ENCODE measurements at regions not wholly inside any gene's neighbourhood (a gene's known extent, or its start where the extent isn't known, plus 50 kb on each side); places are given as distances from the start of the nearest gene placed in this dataset.
A peak's percentile ranks its signal among the peaks of the same experiment; 100 is the strongest.

- peaks cover 4% of the 10 kb centered on the region for H3K9me3 ChIP-seq (ENCODE audit: low read length)
- no peak overlapping the region for H3K4me3 ChIP-seq (ENCODE audit: low read length)
- H3K79me2 ChIP-seq (replicated peaks; ENCODE audit: insufficient read depth, low read length): no peaks in the 10 kb centered on the region
- peak overlapping the region; percentile 5 for H3K27ac ChIP-seq (ENCODE audit: low read length)
- H3K27me3 ChIP-seq (ENCODE audit: insufficient read depth, low read depth, low read length): no peaks in the 10 kb centered on the region
- no peak overlapping the region for H3K4me2 ChIP-seq (ENCODE audit: low read length)
- no peak for TF ChIP-seq TAF1 (IDR thresholded peaks at IDR 0.05; ENCODE audit: low read depth)
- no peak for TF ChIP-seq SMC3 (conservative IDR thresholded peaks at IDR 0.05; ENCODE audit: poor library complexity)
- TF ChIP-seq EZH2 (IDR thresholded peaks at IDR 0.05; ENCODE audit: borderline replicate concordance, insufficient read depth, low read length, poor library complexity, severe bottlenecking): no peak
- TF ChIP-seq EP300 (conservative IDR thresholded peaks at IDR 0.05; ENCODE audit: poor library complexity, severe bottlenecking): no peak
- TF ChIP-seq REST (IDR thresholded peaks at IDR 0.05; ENCODE audit: borderline replicate concordance): no peak
- no peak for TF ChIP-seq POLR2AphosphoS5 (IDR thresholded peaks at IDR 0.05)
- no peak for TF ChIP-seq CTCF (IDR thresholded peaks at IDR 0.05; ENCODE audit: poor library complexity, severe bottlenecking)
- no peak for TF ChIP-seq MXI1 (conservative IDR thresholded peaks at IDR 0.05; ENCODE audit: poor library complexity, severe bottlenecking)
- no peak for TF ChIP-seq RAD21 (conservative IDR thresholded peaks at IDR 0.05)
- no peaks in the 10 kb centered on the region for H3K36me3 ChIP-seq (ENCODE audit: insufficient read depth, low read length)
- no peak overlapping the region for H2AFZ ChIP-seq (ENCODE audit: low read depth, low read length)
- no peak overlapping the region for H3K9ac ChIP-seq (ENCODE audit: low read length)
- peaks cover 4% of the 10 kb centered on the region for H3F3A ChIP-seq (ENCODE audit: insufficient read depth, low read length, poor library complexity, severe bottlenecking)
- no peaks in the 10 kb centered on the region for H4K20me1 ChIP-seq (ENCODE audit: insufficient read depth)
- H3K9me2 ChIP-seq (ENCODE audit: insufficient read depth, low read length): no peaks in the 10 kb centered on the region
Observed at GRCh38 chr10:58885146-58885545, 291.3 kb upstream of the PHYHIPL start.

GRCh38 chr10:58885686-58886345, 290.6 kb upstream of the PHYHIPL start:
- peak overlapping the region; percentile 80 for H3K27ac ChIP-seq (ENCODE audit: low read length)

More at GRCh38 chr10:58885686-58886345, 290.6 kb upstream of the PHYHIPL start:
- H3K4me2 ChIP-seq (ENCODE audit: low read length): peak overlapping the region; percentile 68
- TF ChIP-seq RAD21 (conservative IDR thresholded peaks at IDR 0.05): no peak
- TF ChIP-seq REST (IDR thresholded peaks at IDR 0.05; ENCODE audit: borderline replicate concordance): no peak
- TF ChIP-seq TAF1 (IDR thresholded peaks at IDR 0.05; ENCODE audit: low read depth): no peak
- TF ChIP-seq SMC3 (conservative IDR thresholded peaks at IDR 0.05; ENCODE audit: poor library complexity): no peak
- TF ChIP-seq CTCF (IDR thresholded peaks at IDR 0.05; ENCODE audit: poor library complexity, severe bottlenecking): no peak
- TF ChIP-seq EP300 (conservative IDR thresholded peaks at IDR 0.05; ENCODE audit: poor library complexity, severe bottlenecking): no peak
- no peak for TF ChIP-seq EZH2 (IDR thresholded peaks at IDR 0.05; ENCODE audit: borderline replicate concordance, insufficient read depth, low read length, poor library complexity, severe bottlenecking)
- TF ChIP-seq MXI1 (conservative IDR thresholded peaks at IDR 0.05; ENCODE audit: poor library complexity, severe bottlenecking): no peak
- TF ChIP-seq POLR2AphosphoS5 (IDR thresholded peaks at IDR 0.05): no peak
- no peaks in the 10 kb centered on the region for H3K27me3 ChIP-seq (ENCODE audit: insufficient read depth, low read depth, low read length)
- no peaks in the 10 kb centered on the region for H3K36me3 ChIP-seq (ENCODE audit: insufficient read depth, low read length)
- H3K79me2 ChIP-seq (replicated peaks; ENCODE audit: insufficient read depth, low read length): no peaks in the 10 kb centered on the region
- peak overlapping the region; percentile 42 for H3K4me3 ChIP-seq (ENCODE audit: low read length)
- H3K9me3 ChIP-seq (ENCODE audit: low read length): peaks cover 4% of the 10 kb centered on the region
- H3K9me2 ChIP-seq (ENCODE audit: insufficient read depth, low read length): no peaks in the 10 kb centered on the region
- H4K20me1 ChIP-seq (ENCODE audit: insufficient read depth): no peaks in the 10 kb centered on the region
- no peak overlapping the region for H2AFZ ChIP-seq (ENCODE audit: low read depth, low read length)
- peak overlapping the region; percentile 7 for H3K9ac ChIP-seq (ENCODE audit: low read length)
- H3F3A ChIP-seq (ENCODE audit: insufficient read depth, low read length, poor library complexity, severe bottlenecking): peaks cover 4% of the 10 kb centered on the region
